ENCODE measurements at regions not wholly inside any gene's neighbourhood (a gene's known extent, or its start where the extent isn't known, plus 50 kb on each side); places are given as distances from the start of the nearest gene placed in this dataset.

GRCh38 chr20:56762829-56763228 is 133.7 kb downstream of the TFAP2C start:
- Mint-ChIP-seq H3K27ac (peak overlapping the region in 1 of 6 donors; percentile 38), H3K36me3 (no peaks in the 10 kb centered on the region), H3K27me3 (peaks cover 0 to 8% (median 0%) of the 10 kb centered on the region in 3 donors), H3K4me1 (no peaks in the 10 kb centered on the region), H3K4me3 (no peak overlapping the region), H3K9me3 (peaks cover 3 to 8% (median 4%) of the 10 kb centered on the region in 7 donors)
- DNase-seq (no peak), ATAC-seq (ENCODE audit: low read depth in 2 of 2) (no peak)

- Mint-ChIP-seq H3K4me1 (no peaks in the 10 kb centered on the region), H3K9me3 (peaks cover 4 to 11% (median 7%) of the 10 kb centered on the region in 7 donors), H3K36me3 (peaks cover 0 to 7% of the 10 kb centered on the region in 2 donors), H3K27ac (no peak overlapping the region), H3K27me3 (peaks cover 0 to 8% (median 0%) of the 10 kb centered on the region in 3 donors), H3K4me3 (no peak overlapping the region)
- no peak for DNase-seq
- no peak for ATAC-seq (ENCODE audit: low read depth in 2 of 2)
These were observed 135.6 kb downstream of the TFAP2C start for GRCh38 chr20:56764671-56765070.

- no peak overlapping the region for H3K27ac Mint-ChIP-seq
- no peak for DNase-seq
- H3K4me1 Mint-ChIP-seq, result no peaks in the 10 kb centered on the region
- H3K27me3 Mint-ChIP-seq, result peaks cover 0 to 8% (median 0%) of the 10 kb centered on the region in 3 donors
- H3K9me3 Mint-ChIP-seq, result peaks cover 4 to 11% (median 7%) of the 10 kb centered on the region in 7 donors
- peaks cover 0 to 7% of the 10 kb centered on the region in 2 donors for H3K36me3 Mint-ChIP-seq
- H3K4me3 Mint-ChIP-seq, result no peak overlapping the region
- no peak for ATAC-seq (ENCODE audit: low read depth in 2 of 2)
These were observed 136.3 kb downstream of the TFAP2C start for GRCh38 chr20:56765172-56766073.

GRCh38 chr20:56766528-56766927 is 137.4 kb downstream of the TFAP2C start:
- no peak for ATAC-seq (ENCODE audit: low read depth in 2 of 2)
- H3K4me1 Mint-ChIP-seq, result no peaks in the 10 kb centered on the region

GRCh38 chr20:56769921-56770600 is 141.0 kb downstream of the TFAP2C start:
- Mint-ChIP-seq H3K27me3 (peaks cover 0 to 13% (median 2%) of the 10 kb centered on the region in 3 donors), H3K9me3 (peaks cover 3 to 10% (median 5%) of the 10 kb centered on the region in 7 donors), H3K4me3 (no peak overlapping the region), H3K27ac (no peak overlapping the region), H3K36me3 (peaks cover 0 to 7% of the 10 kb centered on the region in 2 donors), H3K4me1 (no peaks in the 10 kb centered on the region)
- DNase-seq (no peak), ATAC-seq (ENCODE audit: low read depth in 2 of 2) (no peak)

More at GRCh38 chr20:56766528-56766927, 137.4 kb downstream of the TFAP2C start:
- peaks cover 0 to 7% of the 10 kb centered on the region in 2 donors for H3K36me3 Mint-ChIP-seq
- peaks cover 4 to 11% (median 7%) of the 10 kb centered on the region in 7 donors for H3K9me3 Mint-ChIP-seq
- no peak overlapping the region for H3K27ac Mint-ChIP-seq
- DNase-seq, result no peak
- peaks cover 0 to 8% (median 0%) of the 10 kb centered on the region in 3 donors for H3K27me3 Mint-ChIP-seq
- H3K4me3 Mint-ChIP-seq, result no peak overlapping the region

- no peak for ATAC-seq (ENCODE audit: low read depth in 2 of 2)
- peaks cover 0 to 9% (median 0%) of the 10 kb centered on the region in 7 donors for H3K9me3 Mint-ChIP-seq
- H3K4me3 Mint-ChIP-seq, result no peak overlapping the region
- H3K27ac Mint-ChIP-seq, result peak overlapping the region in 1 of 6 donors; percentile 47
- DNase-seq, result no peak
- peaks cover 0 to 1% of the 10 kb centered on the region in 2 donors for H3K36me3 Mint-ChIP-seq
- peaks cover 0 to 10% (median 8%) of the 10 kb centered on the region in 3 donors for H3K27me3 Mint-ChIP-seq
- H3K4me1 Mint-ChIP-seq, result peaks cover 0 to 2% (median 0%) of the 10 kb centered on the region in 3 donors
These were observed 144.6 kb downstream of the TFAP2C start for GRCh38 chr20:56773749-56774148.

GRCh38 chr20:56774873-56775272 is 145.8 kb downstream of the TFAP2C start:
- ATAC-seq (ENCODE audit: low read depth in 2 of 2) (no peak), DNase-seq (no peak)
- H3K9me3 Mint-ChIP-seq, result peaks cover 0 to 9% (median 0%) of the 10 kb centered on the region in 7 donors
- peaks cover 0 to 12% (median 10%) of the 10 kb centered on the region in 3 donors for H3K27me3 Mint-ChIP-seq
- H3K4me1 Mint-ChIP-seq, result peaks cover 0 to 5% (median 0%) of the 10 kb centered on the region in 3 donors
- H3K4me3 Mint-ChIP-seq, result no peak overlapping the region
- H3K27ac Mint-ChIP-seq, result no peak overlapping the region
- no peaks in the 10 kb centered on the region for H3K36me3 Mint-ChIP-seq

GRCh38 chr20:56776345-56776744 is 147.2 kb downstream of the TFAP2C start:
- no peak for ATAC-seq (ENCODE audit: low read depth in 2 of 2)
- DNase-seq, result no peak

GRCh38 chr20:56778765-56779195 is 149.7 kb downstream of the TFAP2C start:
- H3K36me3 Mint-ChIP-seq, result no peaks in the 10 kb centered on the region
- no peak overlapping the region for H3K4me3 Mint-ChIP-seq
- H3K27me3 Mint-ChIP-seq, result peaks cover 10 to 11% (median 10%) of the 10 kb centered on the region in 3 donors
- H3K4me1 Mint-ChIP-seq, result peaks cover 0 to 5% (median 0%) of the 10 kb centered on the region in 3 donors
- peaks cover 0 to 5% (median 1%) of the 10 kb centered on the region in 7 donors for H3K9me3 Mint-ChIP-seq
- DNase-seq (no peak), ATAC-seq (ENCODE audit: low read depth in 2 of 2) (no peak)
- H3K27ac Mint-ChIP-seq, result no peak overlapping the region

More at GRCh38 chr20:56776345-56776744, 147.2 kb downstream of the TFAP2C start:
- H3K36me3 Mint-ChIP-seq, result no peaks in the 10 kb centered on the region
- H3K4me1 Mint-ChIP-seq, result peaks cover 0 to 5% (median 0%) of the 10 kb centered on the region in 3 donors
- peak overlapping the region in 1 of 6 donors; percentile 47 for H3K27ac Mint-ChIP-seq
- H3K4me3 Mint-ChIP-seq, result no peak overlapping the region
- H3K27me3 Mint-ChIP-seq, result peaks cover 2 to 12% (median 10%) of the 10 kb centered on the region in 3 donors
- peaks cover 0 to 9% (median 0%) of the 10 kb centered on the region in 7 donors for H3K9me3 Mint-ChIP-seq

- H3K4me3 Mint-ChIP-seq, result no peak overlapping the region
- H3K9me3 Mint-ChIP-seq, result peaks cover 0 to 5% (median 1%) of the 10 kb centered on the region in 7 donors
- peaks cover 10 to 11% (median 10%) of the 10 kb centered on the region in 3 donors for H3K27me3 Mint-ChIP-seq
- DNase-seq, result no peak
- ATAC-seq (ENCODE audit: low read depth in 2 of 2), result no peak
- H3K4me1 Mint-ChIP-seq, result peaks cover 0 to 5% (median 0%) of the 10 kb centered on the region in 3 donors
- no peak overlapping the region for H3K27ac Mint-ChIP-seq
- H3K36me3 Mint-ChIP-seq, result no peaks in the 10 kb centered on the region
These were observed 150.5 kb downstream of the TFAP2C start for GRCh38 chr20:56779452-56780143.

GRCh38 chr20:56780266-56780665 is 151.2 kb downstream of the TFAP2C start:
- no peak overlapping the region for H3K27ac Mint-ChIP-seq
- H3K4me3 Mint-ChIP-seq, result no peak overlapping the region
- H3K9me3 Mint-ChIP-seq, result peaks cover 0 to 2% (median under 1%) of the 10 kb centered on the region in 7 donors
- no peak for DNase-seq
- H3K4me1 Mint-ChIP-seq, result peaks cover 0 to 5% (median 0%) of the 10 kb centered on the region in 3 donors
- no peak for ATAC-seq (ENCODE audit: low read depth in 2 of 2)
- H3K36me3 Mint-ChIP-seq, result no peaks in the 10 kb centered on the region
- H3K27me3 Mint-ChIP-seq, result peaks cover 6 to 11% (median 10%) of the 10 kb centered on the region in 3 donors

GRCh38 chr20:56781108-56781739 is 152.1 kb downstream of the TFAP2C start:
- ATAC-seq (ENCODE audit: low read depth in 2 of 2) (no peak), DNase-seq (no peak)
- peaks cover 6 to 11% (median 10%) of the 10 kb centered on the region in 3 donors for H3K27me3 Mint-ChIP-seq
- H3K27ac Mint-ChIP-seq, result no peak overlapping the region
- no peaks in the 10 kb centered on the region for H3K36me3 Mint-ChIP-seq
- peak overlapping the region in 1 of 8 donors; percentile 60 for H3K4me3 Mint-ChIP-seq
- H3K9me3 Mint-ChIP-seq, result peaks cover 0 to 1% (median 0%) of the 10 kb centered on the region in 7 donors
- H3K4me1 Mint-ChIP-seq, result peaks cover 0 to 5% (median 0%) of the 10 kb centered on the region in 3 donors

All from naive B cell (primary cell).